IMR-90 (cell line): ENCODE measurements at regions not wholly inside any gene's neighbourhood (a gene's known extent, or its start where the extent isn't known, plus 50 kb on each side); places are given as distances from the start of the nearest gene placed in this dataset.
A peak's percentile ranks its signal among the peaks of the same experiment; 100 is the strongest.

Experiments used
- ATAC-seq: fragments of 200-7000 bp; cut with Tn5 transposase; 2 replicates; pipeline ENCODE4 v1.9.1; 2020; ENCODE audit warnings: low read depth, mild to moderate bottlenecking, moderate library complexity
- BruUV-seq: library from RNA; stranded (reverse); fragments of 400-500 nt; replicated peaks from 2 replicates; lab custom pipeline; 2021; lab: Mats Ljungman, UMichigan
- CTCF ChIA-PET: fragments of 300-600 bp; formaldehyde crosslinking; extraction: SDS; loops from one replicate; lab custom pipeline; 2021; ENCODE audit warnings: antibody characterized with exemption; lab: Yijun Ruan, JAX
- POLR2A ChIA-PET: fragments of 300-600 bp; sonication (Branson Sonifier 250); formaldehyde crosslinking; loops from one replicate; lab custom pipeline; 2022; ENCODE audit warnings: antibody characterized with exemption; ENCODE audit not compliant: unreplicated experiment; lab: Charles Lee
- DNase-seq: peaks from one replicate; pipeline ENCODE4 v3.0.0; 2013
- H2AFZ ChIP-seq: replicated peaks from 2 replicates; pipeline ENCODE3; 2013; ENCODE audit warnings: low read length, mild to moderate bottlenecking; ENCODE audit not compliant: poor library complexity
- H2AK5ac ChIP-seq: 2 replicates; pipeline ENCODE4 v1.6.1; 2013; ENCODE audit warnings: low read depth, low read length, inconsistent platforms
- H2AK9ac ChIP-seq: replicated peaks from 2 replicates; pipeline ENCODE3; 2013; ENCODE audit warnings: mild to moderate bottlenecking, low read depth, low read length, moderate library complexity; ENCODE audit not compliant: poor library complexity
- H2BK120ac ChIP-seq: 2 replicates; pipeline ENCODE4 v1.6.1; 2013; ENCODE audit warnings: low read depth, low read length, inconsistent platforms
- H2BK15ac ChIP-seq: 3 replicates; pipeline ENCODE4 v1.6.1; 2013; ENCODE audit warnings: low read depth, low read length, inconsistent platforms
- H2BK20ac ChIP-seq: 2 replicates; pipeline ENCODE4 v1.6.1; 2013; ENCODE audit warnings: low read depth, mild to moderate bottlenecking, inconsistent platforms, low read length, moderate library complexity
- H2BK5ac ChIP-seq: 2 replicates; pipeline ENCODE4 v1.6.1; 2013; ENCODE audit warnings: mild to moderate bottlenecking, low read depth, low read length, inconsistent platforms; ENCODE audit not compliant: poor library complexity, severe bottlenecking
- H3K14ac ChIP-seq: replicated peaks from 2 replicates; pipeline ENCODE4 v1.6.1; 2013; ENCODE audit warnings: low read depth, low read length, inconsistent platforms
- H3K18ac ChIP-seq: 2 replicates; pipeline ENCODE4 v1.6.1; 2013; ENCODE audit warnings: low read depth, low read length, control low read depth
- H3K23ac ChIP-seq: 2 replicates; pipeline ENCODE4 v1.6.1; 2013; ENCODE audit warnings: low read depth, low read length, inconsistent platforms
- H3K27ac ChIP-seq: 2 replicates; pipeline ENCODE4 v1.5.1; 2013; ENCODE audit warnings: mild to moderate bottlenecking, control low read depth, low read length; ENCODE audit not compliant: insufficient read depth
- H3K27me3 ChIP-seq: 2 replicates; pipeline ENCODE4 v1.6.1; 2013; ENCODE audit warnings: low read length; ENCODE audit not compliant: control insufficient read depth, insufficient read depth
- H3K36me3 ChIP-seq: 2 replicates; pipeline ENCODE4 v1.6.1; 2013; ENCODE audit warnings: low read length, mixed read lengths; ENCODE audit not compliant: control insufficient read depth, insufficient read depth
- H3K4ac ChIP-seq: 2 replicates; pipeline ENCODE4 v1.6.1; 2013; ENCODE audit warnings: low read depth, low read length, inconsistent platforms
- H3K4me1 ChIP-seq: 2 replicates; pipeline ENCODE4 v1.6.1; 2013; ENCODE audit warnings: low read length, mixed read lengths; ENCODE audit not compliant: control insufficient read depth, insufficient read depth
- H3K4me2 ChIP-seq: 2 replicates; pipeline ENCODE4 v1.6.1; 2013; ENCODE audit warnings: low read depth, mild to moderate bottlenecking, control low read depth, low read length, moderate library complexity
- H3K4me3 ChIP-seq: 2 replicates; pipeline ENCODE4 v1.5.1; 2013; ENCODE audit warnings: low read depth, mild to moderate bottlenecking, control low read depth, low read length, moderate library complexity; ENCODE audit not compliant: insufficient read depth
- H3K56ac ChIP-seq: 2 replicates; pipeline ENCODE4 v1.6.1; 2013; ENCODE audit warnings: low read length, inconsistent platforms; ENCODE audit not compliant: insufficient read depth; ENCODE audit errors: extremely low read depth
- H3K79me1 ChIP-seq, 2 experiments: 2 replicates each; pipeline ENCODE4 v1.6.1; 2013; ENCODE audit warnings: low read length in 2 of 2, inconsistent platforms in 1 of 2, low read depth in 1 of 2
- H3K9ac ChIP-seq: 2 replicates; pipeline ENCODE4 v1.6.1; 2013; ENCODE audit warnings: low read depth, low read length, control low read depth
- H3K9me1 ChIP-seq: 2 replicates; pipeline ENCODE4 v1.6.1; 2013; ENCODE audit warnings: low read length, inconsistent platforms; ENCODE audit not compliant: insufficient read depth
- H3K9me3 ChIP-seq: 2 replicates; pipeline ENCODE4 v1.6.1; 2013; ENCODE audit warnings: low read length; ENCODE audit not compliant: control insufficient read depth, insufficient read depth
- H4K20me1 ChIP-seq: 2 replicates; pipeline ENCODE4 v1.6.1; 2013; ENCODE audit warnings: low read length, inconsistent platforms; ENCODE audit not compliant: insufficient read depth
- H4K5ac ChIP-seq: 2 replicates; pipeline ENCODE4 v1.6.1; 2013; ENCODE audit warnings: mild to moderate bottlenecking, low read depth, low read length, control low read depth
- H4K8ac ChIP-seq, 2 experiments: 2 replicates each; pipeline ENCODE4 v1.6.1; 2013; ENCODE audit warnings: low read depth in 2 of 2, low read length in 2 of 2, control low read depth in 1 of 2, inconsistent platforms in 1 of 2
- H4K91ac ChIP-seq: 2 replicates; pipeline ENCODE4 v1.6.1; 2013; ENCODE audit warnings: low read depth, low read length, inconsistent platforms; ENCODE audit not compliant: insufficient read depth
- BHLHE40 ChIP-seq: fragments of 150-350 bp; IDR thresholded peaks from 2 replicates; pipeline ENCODE4 v1.6.1; 2016; ENCODE audit warnings: mild to moderate bottlenecking, low read depth, low read length
- CEBPB ChIP-seq: IDR thresholded peaks from 2 replicates; pipeline ENCODE4 v1.6.1; 2012; ENCODE audit warnings: low read depth, low read length, improper control_type of control experiment
- CHD1 ChIP-seq: IDR thresholded peaks from 2 replicates; pipeline ENCODE4 v1.6.1; 2012; ENCODE audit warnings: low read depth, low read length, improper control_type of control experiment
- FOS ChIP-seq: fragments of 150-350 bp; IDR thresholded peaks from 2 replicates; pipeline ENCODE4 v1.6.1; 2016; ENCODE audit warnings: low read depth, low read length
- MAFK ChIP-seq: IDR thresholded peaks from 2 replicates; pipeline ENCODE4 v1.6.1; 2012; ENCODE audit warnings: low read depth, low read length, improper control_type of control experiment
- MAZ ChIP-seq: IDR thresholded peaks from 2 replicates; pipeline ENCODE4 v1.6.1; 2012; ENCODE audit warnings: low read depth, mild to moderate bottlenecking, low read length, improper control_type of control experiment, moderate library complexity, borderline replicate concordance
- MXI1 ChIP-seq: IDR thresholded peaks from 2 replicates; pipeline ENCODE4 v1.6.1; 2012; ENCODE audit warnings: low read depth, mild to moderate bottlenecking, low read length, moderate library complexity, borderline replicate concordance
- POLR2A ChIP-seq: IDR thresholded peaks from 2 replicates; pipeline ENCODE4 v1.6.1; 2012; ENCODE audit warnings: mild to moderate bottlenecking, low read depth, low read length
- RAD21 ChIP-seq: IDR thresholded peaks from 2 replicates; pipeline ENCODE4 v1.6.1; 2012; ENCODE audit warnings: low read length, improper control_type of control experiment
- RCOR1 ChIP-seq: IDR thresholded peaks from 2 replicates; pipeline ENCODE4 v1.6.1; 2012; ENCODE audit warnings: mild to moderate bottlenecking, low read length, improper control_type of control experiment; ENCODE audit not compliant: insufficient replicate concordance
- RFX5 ChIP-seq: IDR thresholded peaks from 2 replicates; pipeline ENCODE4 v1.8.0; 2012; ENCODE audit warnings: low read depth, mild to moderate bottlenecking, low read length, moderate library complexity
- SMC3 ChIP-seq: fragments of 150-350 bp; IDR thresholded peaks from 2 replicates; pipeline ENCODE4 v1.6.1; 2016; ENCODE audit warnings: low read depth, mild to moderate bottlenecking, antibody characterized with exemption, low read length, moderate library complexity
- WGBS, 2 experiments: methylation state at CpG; one replicate each; pipeline versions ENCODE4 v1.1.5 to v1.1.7; 2013; ENCODE audit warnings: missing lambda C conversion rate in 2 of 2; ENCODE audit not compliant: insufficient read length in 1 of 2; ENCODE audit errors: extremely low coverage in 2 of 2; 5-methylcytosine and 5-hydroxymethylcytosine counted together
- dilution Hi-C: fragments of 300-500 bp; cut with HindIII; formaldehyde crosslinking; loops from one replicate; pipeline ENCODE4 v1.14.3; 2018; ENCODE audit warnings: low sequenced_read_pairs; ENCODE audit not compliant: unreplicated experiment
- in situ Hi-C: fragments of 300-500 bp; cut with MboI; formaldehyde crosslinking; loops from 3 replicates; pipeline ENCODE4 v1.14.3; 2019; ENCODE audit warnings: low sequenced_read_pairs, inconsistent platforms, mixed read lengths
- intact Hi-C: fragments of 100-400 bp; cut with micrococcal nuclease; formaldehyde crosslinking; loops from 2 replicates; pipeline ENCODE4 v1.10.0; 2022
- TF ChIP-seq, protein P1 (sequence below): conservative IDR thresholded peaks from 2 replicates; pipeline ENCODE4 v1.5.1; 2012; ENCODE audit warnings: mild to moderate bottlenecking, low read depth, low read length, improper control_type of control experiment
- TF ChIP-seq, protein P2 (sequence below): fragments of 150-350 bp; IDR thresholded peaks from 2 replicates; pipeline ENCODE4 v1.6.1; 2017; ENCODE audit warnings: mild to moderate bottlenecking, antibody characterized with exemption, low read length, low read depth

DNA sequence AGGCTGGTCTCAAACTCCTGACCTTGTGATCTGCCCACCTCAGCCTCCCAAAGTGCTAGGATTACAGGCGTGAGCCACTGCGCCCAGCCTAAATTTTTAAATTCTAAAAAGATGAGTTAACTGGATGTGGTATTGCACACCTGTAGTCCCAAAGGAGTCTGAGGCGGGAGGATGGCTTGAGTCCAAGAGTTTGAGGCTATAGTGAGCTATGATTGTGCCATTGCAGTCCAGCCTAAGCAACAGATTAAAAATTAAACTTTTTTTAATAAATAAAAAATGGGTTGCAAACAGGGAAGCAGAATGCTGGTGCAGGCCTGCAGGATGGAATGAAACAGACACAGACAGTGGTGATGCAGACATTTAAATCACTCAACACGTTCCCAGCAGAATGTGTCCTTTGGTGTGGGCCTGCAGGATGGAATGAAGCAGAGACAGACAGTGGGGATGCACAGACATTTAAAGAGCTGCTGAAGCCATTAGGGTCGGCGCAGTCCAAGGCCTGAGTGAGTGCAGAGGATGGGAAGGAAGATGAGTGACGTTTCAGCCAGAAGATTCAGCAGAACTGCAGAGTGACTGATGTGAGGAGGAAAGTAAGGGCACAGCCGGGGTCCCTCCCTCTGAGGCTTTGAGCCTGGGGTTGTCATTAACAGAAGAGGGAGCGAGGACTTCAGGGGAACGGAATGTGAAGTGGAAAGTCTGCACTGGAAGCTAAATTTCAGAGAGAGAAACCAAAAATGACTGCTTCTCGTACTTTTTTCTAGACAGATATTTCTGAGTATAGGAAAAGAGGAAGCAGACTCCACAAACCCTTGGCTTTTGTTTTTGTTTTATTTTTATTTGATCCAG is 117.5 kb downstream of the RIN2 start:
- Histone ChIP-seq H3K9ac (peak overlapping the region; percentile 50), H3K4me1 (peaks cover 18% of the 10 kb centered on the region), H2AFZ (peak overlapping the region; percentile 83), H4K20me1 (no peaks in the 10 kb centered on the region; the same call in 1 of the 2 replicates), H3K79me1 (peaks cover 8 to 37% of the 10 kb centered on the region in 2 experiments), H2BK120ac (peak overlapping the region; percentile 86), H2AK9ac (no peak overlapping the region), H4K91ac (peak overlapping the region; percentile 92), H3K4me3 (no peak overlapping the region), H3K36me3 (peaks cover 11% of the 10 kb centered on the region), H3K23ac (peak overlapping the region; percentile 68), H3K9me1 (peaks cover 15% of the 10 kb centered on the region), H3K4ac (peak overlapping the region; percentile 89), H3K56ac (peak overlapping the region; percentile 36), H2BK20ac (peak overlapping the region; percentile 90), H4K8ac (peak overlapping the region; percentile 50 to 86), H2BK15ac (peak overlapping the region; percentile 82; the same call in 1 of the 3 replicates), H3K27me3 (no peaks in the 10 kb centered on the region), H3K14ac (peak overlapping the region; percentile 64), H2BK5ac (peak overlapping the region; percentile 77), H3K4me2 (peak overlapping the region; percentile 67), H4K5ac (peak overlapping the region; percentile 13), H3K27ac (peak overlapping the region; percentile 41), H2AK5ac (peak overlapping the region; percentile 74), H3K9me3 (peaks cover 4% of the 10 kb centered on the region; the same call in 1 of the 2 replicates), H3K18ac (peak overlapping the region; percentile 81)
- WGBS, 2 experiments, result 7% methylated on average over 4 of the region's 11 CpGs; no CpG with 5 or more reads in 1 of the 2 experiments
- POLR2A ChIA-PET, result no interaction called here
- in situ Hi-C loops, result no loop called here
- CTCF ChIA-PET, result interaction anchor here (1.0 kb wide), 1 partner anchor 182 kb away, joined by 6 read pairs; no protein-coding TSS in a partner anchor
- no TSS peak for BruUV-seq
- DNase-seq (no peak), ATAC-seq (peak; percentile 11)
- dilution Hi-C loops, result no loop called here
- intact Hi-C loops, result no loop called here
- no peak for TF ChIP-seq MAZ
- TF ChIP-seq CEBPB, result no peak
- TF ChIP-seq MXI1, result no peak
- no peak for TF ChIP-seq BHLHE40
- TF ChIP-seq RCOR1, result no peak
- TF ChIP-seq POLR2A, result no peak
- no peak for TF ChIP-seq RAD21
- TF ChIP-seq, protein P1, sequence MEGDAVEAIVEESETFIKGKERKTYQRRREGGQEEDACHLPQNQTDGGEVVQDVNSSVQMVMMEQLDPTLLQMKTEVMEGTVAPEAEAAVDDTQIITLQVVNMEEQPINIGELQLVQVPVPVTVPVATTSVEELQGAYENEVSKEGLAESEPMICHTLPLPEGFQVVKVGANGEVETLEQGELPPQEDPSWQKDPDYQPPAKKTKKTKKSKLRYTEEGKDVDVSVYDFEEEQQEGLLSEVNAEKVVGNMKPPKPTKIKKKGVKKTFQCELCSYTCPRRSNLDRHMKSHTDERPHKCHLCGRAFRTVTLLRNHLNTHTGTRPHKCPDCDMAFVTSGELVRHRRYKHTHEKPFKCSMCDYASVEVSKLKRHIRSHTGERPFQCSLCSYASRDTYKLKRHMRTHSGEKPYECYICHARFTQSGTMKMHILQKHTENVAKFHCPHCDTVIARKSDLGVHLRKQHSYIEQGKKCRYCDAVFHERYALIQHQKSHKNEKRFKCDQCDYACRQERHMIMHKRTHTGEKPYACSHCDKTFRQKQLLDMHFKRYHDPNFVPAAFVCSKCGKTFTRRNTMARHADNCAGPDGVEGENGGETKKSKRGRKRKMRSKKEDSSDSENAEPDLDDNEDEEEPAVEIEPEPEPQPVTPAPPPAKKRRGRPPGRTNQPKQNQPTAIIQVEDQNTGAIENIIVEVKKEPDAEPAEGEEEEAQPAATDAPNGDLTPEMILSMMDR, result no peak
- TF ChIP-seq, protein P2, sequence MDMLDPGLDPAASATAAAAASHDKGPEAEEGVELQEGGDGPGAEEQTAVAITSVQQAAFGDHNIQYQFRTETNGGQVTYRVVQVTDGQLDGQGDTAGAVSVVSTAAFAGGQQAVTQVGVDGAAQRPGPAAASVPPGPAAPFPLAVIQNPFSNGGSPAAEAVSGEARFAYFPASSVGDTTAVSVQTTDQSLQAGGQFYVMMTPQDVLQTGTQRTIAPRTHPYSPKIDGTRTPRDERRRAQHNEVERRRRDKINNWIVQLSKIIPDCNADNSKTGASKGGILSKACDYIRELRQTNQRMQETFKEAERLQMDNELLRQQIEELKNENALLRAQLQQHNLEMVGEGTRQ, result no peak
- no peak for TF ChIP-seq SMC3
- TF ChIP-seq CHD1, result no peak
- TF ChIP-seq RFX5, result no peak
- TF ChIP-seq MAFK, result no peak
- no peak for TF ChIP-seq FOS
